GM12892 (cell line): ENCODE measurements at regions not wholly inside any gene's neighbourhood (a gene's known extent, or its start where the extent isn't known, plus 50 kb on each side); places are given as distances from the start of the nearest gene placed in this dataset.

Source experiments
- POLR2A ChIP-seq: IDR thresholded peaks from 2 replicates; pipeline ENCODE4 v1.6.1; 2011; ENCODE audit warnings: low read depth, low read length, control low read depth
- TAF1 ChIP-seq: IDR thresholded peaks from 2 replicates; pipeline ENCODE4 v1.6.1; 2011; ENCODE audit warnings: low read depth, mild to moderate bottlenecking, control low read depth, low read length, borderline replicate concordance

DNA sequence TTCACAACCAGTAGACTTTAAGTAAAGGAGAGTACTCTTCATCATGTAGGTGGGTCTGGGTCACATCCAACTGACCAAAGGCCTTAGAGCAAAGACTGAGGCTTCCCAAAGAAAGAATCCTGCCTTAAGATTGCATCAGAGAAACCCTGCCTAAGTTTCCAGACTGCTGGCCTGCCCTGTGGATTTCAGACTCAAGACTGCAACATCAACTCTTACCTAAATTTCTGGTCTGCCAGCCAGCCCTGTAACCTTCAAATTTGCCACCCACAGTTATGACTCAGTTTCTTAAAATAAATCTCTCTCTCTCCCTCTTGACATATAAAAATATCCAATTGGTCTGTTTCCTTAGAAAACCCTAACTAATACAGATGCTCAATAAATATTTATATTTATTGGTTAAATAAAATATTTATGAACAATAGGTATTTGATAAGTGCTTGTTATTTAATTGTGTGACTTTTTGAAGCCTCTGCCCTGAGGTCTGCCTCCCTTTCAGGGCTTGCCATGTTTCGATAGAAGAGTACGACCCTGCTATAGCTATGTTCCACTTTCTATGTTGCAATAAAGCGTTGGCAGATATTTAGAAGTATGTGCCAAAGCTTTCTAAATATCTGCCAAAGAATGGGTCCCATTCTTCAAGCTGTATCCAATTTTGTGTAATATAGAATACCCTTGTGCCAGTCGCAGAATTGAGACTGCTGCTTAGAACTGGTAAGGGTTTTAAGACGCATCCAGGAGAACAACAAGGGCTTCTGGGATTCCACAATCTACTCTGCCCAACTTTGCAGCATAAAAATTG, 65.7 kb downstream of the TMEM30B start:
- no peak for TF ChIP-seq POLR2A
- no peak for TF ChIP-seq TAF1
